ENCODE measurements at regions not wholly inside any gene's neighbourhood (a gene's known extent, or its start where the extent isn't known, plus 50 kb on each side); places are given as distances from the start of the nearest gene placed in this dataset.

GRCh38 chr1:30372792-30373433 lies 350.5 kb downstream of the MATN1 start:
- H3K4me1 ChIP-seq (ENCODE audit: insufficient read depth, low read length, poor library complexity, severe bottlenecking) = no peaks in the 10 kb centered on the region
- no peak overlapping the region for H2AFZ ChIP-seq (ENCODE audit: low read length)
- H3K4me3 ChIP-seq (ENCODE audit: low read length, poor library complexity, severe bottlenecking) = no peak overlapping the region
- no peaks in the 10 kb centered on the region for H3K9me3 ChIP-seq (ENCODE audit: insufficient read depth, low read depth, low read length)
- no peaks in the 10 kb centered on the region for H4K20me1 ChIP-seq (ENCODE audit: insufficient read depth, low read length, poor library complexity, severe bottlenecking)
- H3K4me2 ChIP-seq (ENCODE audit: low read depth, low read length, poor library complexity, severe bottlenecking) = no peak overlapping the region
- H3K9ac ChIP-seq (ENCODE audit: low read depth, low read length, poor library complexity, severe bottlenecking) = no peak overlapping the region
- H3F3A ChIP-seq (ENCODE audit: low read depth) = no peaks in the 10 kb centered on the region
- no peaks in the 10 kb centered on the region for H3K79me2 ChIP-seq (ENCODE audit: insufficient read depth, low read length)
- no peaks in the 10 kb centered on the region for H3K27me3 ChIP-seq (ENCODE audit: insufficient read depth, low read length, poor library complexity, severe bottlenecking)
- no peaks in the 10 kb centered on the region for H3K9me2 ChIP-seq (replicated peaks; ENCODE audit: low read depth, low read length)
- H3K36me3 ChIP-seq (ENCODE audit: insufficient read depth, low read length) = no peaks in the 10 kb centered on the region
- no peak for TF ChIP-seq EZH2phosphoT487 (IDR thresholded peaks at IDR 0.05; ENCODE audit: borderline replicate concordance)
- TF ChIP-seq CTCF (conservative IDR thresholded peaks at IDR 0.05; ENCODE audit: low read length) = no peak

- no peak overlapping the region for H3K4me2 ChIP-seq (ENCODE audit: low read depth, low read length, poor library complexity, severe bottlenecking)
- no peaks in the 10 kb centered on the region for H4K20me1 ChIP-seq (ENCODE audit: insufficient read depth, low read length, poor library complexity, severe bottlenecking)
- H3K9me2 ChIP-seq (replicated peaks; ENCODE audit: low read depth, low read length) = no peaks in the 10 kb centered on the region
- H3F3A ChIP-seq (ENCODE audit: low read depth) = no peaks in the 10 kb centered on the region
- H2AFZ ChIP-seq (ENCODE audit: low read length) = no peak overlapping the region
- H3K9me3 ChIP-seq (ENCODE audit: insufficient read depth, low read depth, low read length) = no peaks in the 10 kb centered on the region
- H3K4me3 ChIP-seq (ENCODE audit: low read length, poor library complexity, severe bottlenecking) = no peak overlapping the region
- no peaks in the 10 kb centered on the region for H3K4me1 ChIP-seq (ENCODE audit: insufficient read depth, low read length, poor library complexity, severe bottlenecking)
- no peaks in the 10 kb centered on the region for H3K27me3 ChIP-seq (ENCODE audit: insufficient read depth, low read length, poor library complexity, severe bottlenecking)
- no peak overlapping the region for H3K9ac ChIP-seq (ENCODE audit: low read depth, low read length, poor library complexity, severe bottlenecking)
- TF ChIP-seq CTCF (conservative IDR thresholded peaks at IDR 0.05; ENCODE audit: low read length) (no peak), EZH2phosphoT487 (IDR thresholded peaks at IDR 0.05; ENCODE audit: borderline replicate concordance) (no peak)
- H3K36me3 ChIP-seq (ENCODE audit: insufficient read depth, low read length) = no peaks in the 10 kb centered on the region
- H3K79me2 ChIP-seq (ENCODE audit: insufficient read depth, low read length) = no peaks in the 10 kb centered on the region
Observed at GRCh38 chr1:30371888-30372791, 351.2 kb downstream of the MATN1 start.

GRCh38 chr1:30371179-30371788 lies 352.1 kb downstream of the MATN1 start:
- H3K27me3 ChIP-seq (ENCODE audit: insufficient read depth, low read length, poor library complexity, severe bottlenecking) = no peaks in the 10 kb centered on the region
- H3K4me2 ChIP-seq (ENCODE audit: low read depth, low read length, poor library complexity, severe bottlenecking) = no peak overlapping the region
- H3K9me2 ChIP-seq (replicated peaks; ENCODE audit: low read depth, low read length) = no peaks in the 10 kb centered on the region
- TF ChIP-seq EZH2phosphoT487 (IDR thresholded peaks at IDR 0.05; ENCODE audit: borderline replicate concordance) = no peak
- no peak for TF ChIP-seq CTCF (conservative IDR thresholded peaks at IDR 0.05; ENCODE audit: low read length)
- no peaks in the 10 kb centered on the region for H3K9me3 ChIP-seq (ENCODE audit: insufficient read depth, low read depth, low read length)
- H3K4me1 ChIP-seq (ENCODE audit: insufficient read depth, low read length, poor library complexity, severe bottlenecking) = no peaks in the 10 kb centered on the region
- H3K79me2 ChIP-seq (ENCODE audit: insufficient read depth, low read length) = no peaks in the 10 kb centered on the region
- H4K20me1 ChIP-seq (ENCODE audit: insufficient read depth, low read length, poor library complexity, severe bottlenecking) = no peaks in the 10 kb centered on the region
- H3K36me3 ChIP-seq (ENCODE audit: insufficient read depth, low read length) = no peaks in the 10 kb centered on the region
- H3K9ac ChIP-seq (ENCODE audit: low read depth, low read length, poor library complexity, severe bottlenecking) = no peak overlapping the region
- no peak overlapping the region for H3K4me3 ChIP-seq (ENCODE audit: low read length, poor library complexity, severe bottlenecking)
- H3F3A ChIP-seq (ENCODE audit: low read depth) = no peaks in the 10 kb centered on the region
- H2AFZ ChIP-seq (ENCODE audit: low read length) = no peak overlapping the region
